ENCODE measurements at regions not wholly inside any gene's neighbourhood (a gene's known extent, or its start where the extent isn't known, plus 50 kb on each side); places are given as distances from the start of the nearest gene placed in this dataset.
A peak's percentile ranks its signal among the peaks of the same experiment; 100 is the strongest.

DNA sequence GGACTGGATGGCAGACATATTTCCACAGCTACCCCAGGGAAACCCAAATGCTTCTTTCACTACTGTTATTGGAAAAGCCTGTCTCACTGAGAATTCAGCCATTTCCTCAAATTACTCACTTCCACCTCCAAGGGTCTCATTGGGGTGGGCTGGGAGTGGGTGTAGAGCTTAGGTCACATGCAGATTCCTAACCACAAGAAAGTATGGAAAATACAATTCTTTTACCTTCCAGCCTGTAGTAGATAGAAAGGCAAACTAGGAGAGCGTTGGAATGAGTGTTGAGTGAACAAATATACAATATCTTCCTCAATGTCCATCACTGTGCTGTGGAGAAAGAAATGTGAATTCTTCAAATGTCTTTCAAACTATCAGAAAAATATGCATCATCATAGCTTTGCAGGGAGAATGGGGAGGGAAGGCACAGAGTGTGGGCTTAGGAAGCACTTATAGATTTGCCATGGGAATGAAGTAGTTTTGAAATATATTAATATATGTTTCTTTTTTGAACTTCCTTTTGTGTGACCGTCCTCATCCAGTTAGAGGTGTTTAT, 245.3 kb upstream of the JADE1 start:
- DNase-seq = no peak
- Mint-ChIP-seq H3K36me3 (no peaks in the 10 kb centered on the region), H3K9me3 (no peaks in the 10 kb centered on the region), H3K4me3 (no peak overlapping the region), H3K27ac (no peak overlapping the region), H3K27me3 (peaks cover 18% of the 10 kb centered on the region), H3K4me1 (no peaks in the 10 kb centered on the region)
- CTCF ChIA-PET = interaction anchor here (1.1 to 1.4 kb wide), 2 partner anchors 10 to 109 kb away, joined by 4 to 5 read pairs; no protein-coding TSS in a partner anchor

DNA sequence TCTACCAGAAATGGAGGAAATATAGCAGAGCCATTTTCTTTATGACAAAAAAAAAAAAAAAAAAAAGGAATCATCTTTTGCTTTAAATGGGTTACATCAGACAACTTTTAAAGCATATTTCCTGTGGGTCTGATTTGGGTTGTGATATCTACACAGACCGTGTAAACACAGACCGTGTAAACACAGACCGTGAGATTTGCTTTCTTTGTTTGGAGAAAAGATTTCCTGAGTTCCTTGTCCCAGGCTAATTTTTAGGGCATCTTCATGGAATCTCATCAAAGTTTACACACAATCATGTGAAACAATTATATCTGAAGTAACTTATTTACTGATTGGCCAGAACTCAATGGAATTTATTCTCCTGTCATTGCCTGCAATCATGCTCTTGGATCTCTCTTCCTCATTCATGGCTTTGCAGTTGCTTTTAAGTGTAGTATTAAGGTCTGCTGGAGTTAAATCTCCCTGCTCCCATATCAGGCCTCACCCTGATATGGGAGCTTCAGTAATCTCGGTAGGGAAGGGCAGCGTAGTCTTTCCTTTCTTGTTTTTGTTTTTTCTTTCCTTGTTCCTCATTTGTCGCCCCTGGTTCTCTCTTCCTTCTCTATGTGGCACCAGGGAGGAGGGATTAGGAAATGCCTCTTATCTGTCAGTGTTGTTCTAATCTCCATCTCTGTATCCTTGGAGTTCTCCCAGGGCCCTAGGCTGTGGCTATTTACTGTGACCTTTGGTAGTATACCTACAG, 248.6 kb upstream of the JADE1 start:
- Mint-ChIP-seq H3K4me3 (no peak overlapping the region), H3K9me3 (no peaks in the 10 kb centered on the region), H3K27me3 (peaks cover 13% of the 10 kb centered on the region), H3K4me1 (no peaks in the 10 kb centered on the region), H3K27ac (no peak overlapping the region), H3K36me3 (no peaks in the 10 kb centered on the region)
- DNase-seq = no peak
- CTCF ChIA-PET = no interaction called here

DNA sequence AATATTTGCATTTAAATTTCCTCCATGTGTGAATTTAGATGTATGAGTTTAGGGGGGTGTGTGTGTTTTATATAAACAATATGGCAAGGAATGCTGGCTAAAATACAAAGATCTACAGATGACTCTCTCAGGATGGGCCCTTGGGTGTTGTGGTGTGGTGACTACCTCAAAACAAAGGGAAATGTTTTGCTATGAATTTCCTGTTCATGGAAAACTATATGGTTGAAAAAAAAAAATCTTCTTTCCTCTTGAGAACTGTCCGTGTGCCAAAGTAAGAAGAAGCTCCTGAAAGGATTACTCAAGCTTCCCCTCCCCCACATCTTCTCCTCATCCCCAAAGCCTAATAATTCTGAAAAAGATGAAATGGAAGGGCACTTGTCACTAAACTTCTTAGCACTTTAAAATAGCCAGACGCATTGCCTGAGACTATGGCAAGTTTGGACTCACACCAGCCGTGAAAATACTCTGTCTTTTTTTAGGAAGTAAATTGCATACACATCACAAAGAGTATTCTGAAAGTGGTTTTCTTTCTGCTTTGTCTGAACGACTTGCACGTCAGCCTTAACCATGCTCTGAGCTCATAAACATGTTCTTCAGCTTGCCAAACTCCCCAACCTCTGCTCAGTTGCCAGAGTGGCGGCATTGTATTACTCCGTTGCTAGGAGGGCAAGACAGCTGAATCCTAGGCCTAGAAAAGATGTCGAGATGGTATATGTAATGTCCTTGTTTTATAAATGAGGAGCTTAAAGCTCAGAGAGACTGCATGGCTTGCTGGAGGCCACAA, 250.4 kb upstream of the JADE1 start:
- no peaks in the 10 kb centered on the region for H3K9me3 Mint-ChIP-seq
- peaks cover under 1% of the 10 kb centered on the region for H3K4me1 Mint-ChIP-seq
- peaks cover 3% of the 10 kb centered on the region for H3K27me3 Mint-ChIP-seq
- CTCF ChIA-PET = no interaction called here
- no peak overlapping the region for H3K4me3 Mint-ChIP-seq
- no peaks in the 10 kb centered on the region for H3K36me3 Mint-ChIP-seq
- H3K27ac Mint-ChIP-seq = no peak overlapping the region
- DNase-seq = no peak

DNA sequence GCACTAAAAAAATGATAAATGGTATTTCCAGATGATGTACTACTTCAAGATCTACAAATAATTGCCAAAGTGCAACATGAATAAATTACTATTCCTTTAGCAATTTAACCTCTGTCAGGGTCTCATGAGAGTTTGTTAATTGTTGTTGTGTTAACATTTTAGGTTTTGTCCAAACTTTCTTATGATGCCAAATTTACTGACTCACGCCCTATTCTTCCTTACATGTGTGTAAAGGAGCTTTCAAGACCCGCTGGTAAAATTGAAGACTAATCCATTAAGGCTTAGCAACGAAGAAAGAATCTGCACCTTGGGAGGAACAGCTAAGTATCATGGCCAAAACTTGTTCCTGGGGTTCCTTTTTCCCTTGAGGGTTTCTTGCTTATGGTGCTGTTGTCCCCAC, 252.7 kb upstream of the JADE1 start:
- CTCF ChIA-PET = no interaction called here
- Mint-ChIP-seq H3K4me1 (peaks cover 14% of the 10 kb centered on the region), H3K27me3 (peaks cover 12% of the 10 kb centered on the region), H3K4me3 (no peak overlapping the region), H3K9me3 (no peaks in the 10 kb centered on the region), H3K27ac (no peak overlapping the region), H3K36me3 (no peaks in the 10 kb centered on the region)
- no peak for DNase-seq

DNA sequence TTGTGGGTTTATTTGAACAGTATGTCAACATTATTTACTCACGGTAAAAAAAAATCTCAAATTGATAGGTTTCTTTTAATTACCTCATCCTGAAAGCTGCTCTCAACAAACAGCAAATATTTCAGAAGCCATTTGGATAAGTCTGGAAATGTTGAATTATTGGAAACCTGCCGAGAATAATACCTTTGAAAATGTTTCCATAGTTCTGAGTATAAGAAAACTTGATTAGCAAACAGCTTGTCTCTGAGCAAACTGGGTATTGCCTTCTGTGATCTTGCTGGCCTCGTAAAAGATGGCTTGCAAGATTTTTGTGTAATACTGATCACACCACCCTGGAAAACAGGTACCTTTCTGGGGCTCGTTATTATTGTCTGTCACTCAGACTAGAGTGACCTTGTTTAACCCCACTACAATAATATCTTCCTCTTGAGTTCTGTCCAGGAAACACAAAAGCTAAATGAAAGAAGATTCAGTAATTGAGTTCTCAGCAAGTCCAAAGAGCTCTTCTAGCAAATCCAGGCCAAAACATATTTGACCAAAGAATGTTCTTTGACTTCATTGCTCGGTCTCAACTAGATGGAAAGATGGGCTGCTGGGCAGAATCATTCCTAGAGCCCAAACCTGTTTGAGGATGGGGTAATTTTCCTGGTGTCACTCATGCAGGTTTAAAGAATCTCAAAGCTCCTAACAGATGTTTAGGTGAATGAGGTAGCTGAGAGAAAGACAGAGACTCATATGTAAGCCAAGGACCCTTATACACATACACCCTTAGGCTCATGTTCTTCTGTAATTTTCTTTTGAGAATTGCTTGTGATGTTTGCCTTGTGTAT, 255.6 kb upstream of the JADE1 start:
- H3K4me3 Mint-ChIP-seq = peak overlapping the region; percentile 93
- H3K4me1 Mint-ChIP-seq = peaks cover 14% of the 10 kb centered on the region
- no peaks in the 10 kb centered on the region for H3K36me3 Mint-ChIP-seq
- no peaks in the 10 kb centered on the region for H3K9me3 Mint-ChIP-seq
- H3K27me3 Mint-ChIP-seq = peaks cover 18% of the 10 kb centered on the region
- no peak for DNase-seq
- peak overlapping the region; percentile 92 for H3K27ac Mint-ChIP-seq
- CTCF ChIA-PET = interaction anchor here (1.0 to 1.5 kb wide), 3 partner anchors 11 to 99 kb away, joined by 3 to 8 read pairs (median 3); no protein-coding TSS in a partner anchor

DNA sequence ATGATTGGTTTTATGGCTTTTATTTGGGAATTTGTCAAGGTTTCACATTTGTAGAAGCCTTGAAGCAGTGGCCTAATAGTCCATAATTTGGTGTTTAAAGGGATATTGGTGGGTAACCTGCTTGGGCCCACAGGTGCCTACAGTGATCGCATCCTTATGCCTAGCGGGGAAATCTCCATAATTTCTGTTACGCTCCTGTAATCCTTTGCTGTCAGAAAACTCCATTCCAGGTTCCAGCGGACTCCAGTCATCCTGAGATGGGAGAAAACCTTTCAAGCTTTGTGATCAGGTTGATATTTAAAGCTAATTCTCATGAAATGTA, 257.0 kb upstream of the JADE1 start:
- H3K27ac Mint-ChIP-seq = no peak overlapping the region
- peak overlapping the region; percentile 93 for H3K4me3 Mint-ChIP-seq
- peaks cover 14% of the 10 kb centered on the region for H3K4me1 Mint-ChIP-seq
- no peak for DNase-seq
- H3K27me3 Mint-ChIP-seq = peaks cover 19% of the 10 kb centered on the region
- no peaks in the 10 kb centered on the region for H3K9me3 Mint-ChIP-seq
- H3K36me3 Mint-ChIP-seq = no peaks in the 10 kb centered on the region
- CTCF ChIA-PET = interaction anchor here (0.6 kb wide), 1 partner anchor 486 kb away, joined by 3 read pairs; no protein-coding TSS in a partner anchor

DNA sequence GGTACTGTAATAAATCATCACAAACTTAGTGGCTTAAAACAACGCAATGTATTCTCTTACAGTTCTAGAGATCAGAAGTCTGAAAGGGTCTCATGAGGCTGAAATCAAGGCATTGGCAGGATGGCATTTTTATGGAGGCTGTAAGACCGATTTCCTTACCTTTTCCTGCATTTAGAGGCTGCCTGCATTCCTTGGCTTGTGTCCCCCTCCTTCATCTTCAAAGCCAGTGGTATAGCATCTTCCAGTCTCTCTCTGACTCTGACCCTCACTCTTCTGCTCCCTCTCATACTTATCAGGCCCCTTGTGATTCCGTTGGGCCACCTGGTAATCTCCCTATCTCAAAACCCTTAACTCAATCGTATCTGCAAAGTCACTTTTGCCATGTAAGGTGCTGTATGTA, 258.2 kb upstream of the JADE1 start:
- CTCF ChIA-PET = no interaction called here
- no peaks in the 10 kb centered on the region for H3K9me3 Mint-ChIP-seq
- no peaks in the 10 kb centered on the region for H3K36me3 Mint-ChIP-seq

DNA sequence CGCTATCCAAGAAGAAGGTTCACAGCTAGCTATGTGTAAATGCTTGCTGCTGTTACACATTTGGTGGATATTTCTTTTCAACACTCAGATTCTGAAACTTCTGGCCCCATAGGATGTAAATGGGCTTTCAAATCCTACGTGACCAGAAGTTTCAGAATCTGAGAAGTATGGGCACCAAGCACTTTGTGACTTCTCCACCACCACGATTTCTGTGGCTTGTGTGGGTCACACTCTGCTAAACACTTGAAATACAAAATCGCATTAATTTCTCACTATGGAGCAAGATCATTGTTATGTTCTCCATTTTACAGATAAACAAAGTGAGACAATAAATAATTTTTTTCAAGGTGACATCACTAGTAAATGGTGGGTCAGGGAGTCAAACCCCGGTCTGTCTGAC, 259.4 kb upstream of the JADE1 start:
- no peaks in the 10 kb centered on the region for H3K9me3 Mint-ChIP-seq
- no peak overlapping the region for H3K4me3 Mint-ChIP-seq
- no peak for DNase-seq
- peaks cover 14% of the 10 kb centered on the region for H3K4me1 Mint-ChIP-seq
- H3K36me3 Mint-ChIP-seq = no peaks in the 10 kb centered on the region
- peaks cover 25% of the 10 kb centered on the region for H3K27me3 Mint-ChIP-seq
- CTCF ChIA-PET = no interaction called here
- no peak overlapping the region for H3K27ac Mint-ChIP-seq

More for the DNA sequence above, 258.2 kb upstream of the JADE1 start:
- Mint-ChIP-seq H3K27ac (no peak overlapping the region), H3K4me3 (no peak overlapping the region), H3K4me1 (peaks cover 14% of the 10 kb centered on the region), H3K27me3 (peaks cover 25% of the 10 kb centered on the region)
- no peak for DNase-seq

DNA sequence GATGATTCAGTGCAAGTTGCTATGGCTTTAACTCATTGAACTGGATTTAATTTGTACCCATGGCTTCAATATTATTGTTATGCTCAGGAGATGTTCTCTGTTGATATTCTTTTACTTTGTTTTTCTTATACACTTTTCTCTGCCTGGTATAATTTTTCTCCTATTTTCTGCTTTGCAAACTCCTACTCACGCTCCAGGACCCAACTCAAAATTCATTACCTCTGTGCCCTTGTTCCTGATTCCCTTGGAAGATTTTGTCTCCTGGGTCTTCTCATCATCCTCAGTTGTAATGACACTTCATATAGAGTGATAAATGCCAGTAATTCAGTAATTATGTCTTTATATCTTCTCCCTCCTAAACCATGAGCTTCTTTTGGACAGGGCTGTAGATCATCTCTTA, 259.9 kb upstream of the JADE1 start:
- no peak for DNase-seq
- H3K4me3 Mint-ChIP-seq = no peak overlapping the region
- peaks cover 25% of the 10 kb centered on the region for H3K27me3 Mint-ChIP-seq
- CTCF ChIA-PET = no interaction called here
- H3K36me3 Mint-ChIP-seq = no peaks in the 10 kb centered on the region
- H3K27ac Mint-ChIP-seq = no peak overlapping the region
- peaks cover 14% of the 10 kb centered on the region for H3K4me1 Mint-ChIP-seq
- no peaks in the 10 kb centered on the region for H3K9me3 Mint-ChIP-seq

DNA sequence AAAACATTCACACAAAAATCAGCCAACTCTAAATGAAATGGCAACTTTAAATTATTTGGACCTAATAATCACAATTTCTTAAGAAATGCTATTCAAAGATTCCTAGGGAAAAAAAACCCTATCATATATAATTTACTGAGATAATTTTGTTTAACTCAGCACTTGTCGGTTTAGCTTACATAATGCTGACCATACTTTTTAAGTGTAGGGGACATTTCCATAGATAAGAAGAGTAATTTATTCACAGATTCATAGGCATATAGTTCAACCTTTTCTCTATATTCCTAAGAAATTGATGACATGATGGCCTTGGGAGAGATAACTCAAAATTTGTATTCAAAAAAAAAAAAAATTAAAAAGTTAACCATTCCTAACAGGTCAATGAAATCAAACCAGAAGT, 260.8 kb upstream of the PGRMC2 start:
- no peak overlapping the region for H3K27ac Mint-ChIP-seq

DNA sequence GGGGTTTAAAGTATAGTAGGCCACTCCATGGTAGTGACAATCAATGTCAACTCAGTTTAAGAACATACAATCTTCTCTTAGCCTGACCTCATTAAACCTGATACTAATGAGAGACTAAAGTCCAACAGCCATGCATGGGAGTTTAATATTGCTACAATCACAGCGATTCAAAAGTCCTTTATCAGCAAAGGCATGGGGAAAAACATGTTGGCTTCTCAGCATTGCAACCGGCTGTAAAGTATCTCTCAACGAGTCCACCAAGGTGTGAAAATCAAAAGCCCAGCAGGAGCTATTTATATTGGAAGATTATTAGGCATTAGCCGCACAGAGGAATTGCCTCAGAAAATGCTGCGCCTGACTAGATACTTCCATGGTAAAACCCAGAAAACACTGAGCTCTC, 256.7 kb upstream of the PGRMC2 start:
- Mint-ChIP-seq H3K27ac (no peak overlapping the region), H3K4me3 (no peak overlapping the region), H3K9me3 (no peaks in the 10 kb centered on the region), H3K4me1 (no peaks in the 10 kb centered on the region), H3K36me3 (no peaks in the 10 kb centered on the region), H3K27me3 (peaks cover 7% of the 10 kb centered on the region)
- DNase-seq = no peak
- CTCF ChIA-PET = no interaction called here

More for the DNA sequence above, 260.8 kb upstream of the PGRMC2 start:
- DNase-seq = no peak
- Mint-ChIP-seq H3K4me3 (no peak overlapping the region), H3K36me3 (no peaks in the 10 kb centered on the region), H3K4me1 (peaks cover 6% of the 10 kb centered on the region), H3K27me3 (peaks cover 25% of the 10 kb centered on the region), H3K9me3 (no peaks in the 10 kb centered on the region)
- CTCF ChIA-PET = no interaction called here

DNA sequence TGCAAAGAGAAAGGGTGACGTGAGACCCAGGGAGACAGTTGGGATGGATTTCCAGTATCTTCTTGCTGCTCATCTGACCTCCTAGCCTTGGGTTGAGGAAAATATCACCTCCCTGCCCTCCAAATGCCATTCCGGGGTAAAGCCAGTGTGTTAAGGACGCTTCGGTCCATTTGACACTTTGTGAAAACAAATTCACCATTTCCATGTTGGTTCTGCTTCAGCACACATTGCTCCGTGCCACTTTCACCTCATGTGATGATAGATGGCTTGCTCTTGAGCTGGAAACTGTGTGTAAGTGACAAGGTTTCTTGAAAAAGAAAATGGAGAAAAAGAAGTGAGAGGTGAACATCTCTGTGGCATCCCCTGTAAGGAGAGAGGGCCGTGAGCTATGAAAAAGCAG, 256.1 kb upstream of the PGRMC2 start:
- CTCF ChIA-PET = interaction anchor here (1.2 kb wide), 1 partner anchor 10 kb away, joined by 3 read pairs; no protein-coding TSS in a partner anchor
- Mint-ChIP-seq H3K4me1 (no peaks in the 10 kb centered on the region), H3K36me3 (no peaks in the 10 kb centered on the region), H3K27ac (no peak overlapping the region), H3K27me3 (peaks cover 7% of the 10 kb centered on the region), H3K4me3 (no peak overlapping the region), H3K9me3 (no peaks in the 10 kb centered on the region)
- DNase-seq = no peak

DNA sequence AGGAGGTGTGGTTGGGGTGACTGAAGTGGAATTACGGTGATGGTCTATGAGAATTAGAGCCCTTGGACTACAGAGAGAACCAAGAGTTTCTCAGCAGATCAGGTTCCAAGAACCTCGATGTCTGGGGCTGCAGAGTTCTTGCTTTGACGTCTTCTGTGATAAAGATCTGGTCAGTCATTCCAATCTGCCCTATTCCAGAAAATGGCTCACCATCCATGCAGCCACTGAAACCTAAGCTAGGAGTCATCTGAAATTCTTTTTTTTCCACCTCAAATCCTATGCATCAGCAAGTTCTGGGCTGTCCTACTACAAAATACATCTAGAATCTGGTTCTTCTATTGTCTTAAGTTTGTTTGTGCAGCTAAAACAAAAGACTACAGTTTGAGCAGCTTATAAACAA, 254.4 kb upstream of the PGRMC2 start:
- Mint-ChIP-seq H3K4me3 (no peak overlapping the region), H3K27ac (no peak overlapping the region), H3K27me3 (peaks cover under 1% of the 10 kb centered on the region), H3K4me1 (no peaks in the 10 kb centered on the region), H3K36me3 (no peaks in the 10 kb centered on the region), H3K9me3 (no peaks in the 10 kb centered on the region)
- CTCF ChIA-PET = interaction anchor here (1.5 kb wide), 1 partner anchor 31 kb away, joined by 4 read pairs; no protein-coding TSS in a partner anchor
- DNase-seq = no peak

DNA sequence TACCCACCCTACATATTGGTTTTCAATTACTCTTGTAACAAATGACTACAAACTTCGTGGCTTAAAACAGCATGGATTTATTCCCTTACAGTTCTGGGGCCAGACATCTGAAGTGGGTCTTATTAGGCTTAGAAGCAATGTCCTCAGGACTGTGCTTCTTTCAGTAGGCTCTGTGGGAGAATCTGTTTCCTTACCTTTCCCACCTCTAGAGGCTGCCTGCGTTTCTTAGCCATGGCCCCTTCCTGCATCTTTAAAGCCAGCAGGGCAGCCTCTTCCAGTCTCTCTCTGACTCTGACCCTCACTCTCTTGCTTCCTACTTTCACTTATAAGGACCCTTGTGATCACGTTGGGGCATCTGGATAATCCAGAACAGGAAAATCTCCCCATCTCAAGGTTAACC, 252.5 kb upstream of the PGRMC2 start:
- H3K27ac Mint-ChIP-seq = no peak overlapping the region
- H3K4me1 Mint-ChIP-seq = no peaks in the 10 kb centered on the region
- DNase-seq = no peak
- CTCF ChIA-PET = no interaction called here
- H3K9me3 Mint-ChIP-seq = no peaks in the 10 kb centered on the region
- H3K36me3 Mint-ChIP-seq = no peaks in the 10 kb centered on the region
- H3K4me3 Mint-ChIP-seq = no peak overlapping the region
- H3K27me3 Mint-ChIP-seq = no peaks in the 10 kb centered on the region
